Ammon's horn (tissue), 1 donor: ENCODE measurements at regions not wholly inside any gene's neighbourhood (a gene's known extent, or its start where the extent isn't known, plus 50 kb on each side); places are given as distances from the start of the nearest gene placed in this dataset.
"Not testable (repeated sequence)": the region's sequence is repeated elsewhere in the genome, so short reads cannot be mapped to it uniquely, and the experiment has no call there.

Experiments
- DNase-seq: peaks from one replicate; pipeline ENCODE4 v3.0.0-alpha.2; 2016; ENCODE audit warnings: low spot score

DNA sequence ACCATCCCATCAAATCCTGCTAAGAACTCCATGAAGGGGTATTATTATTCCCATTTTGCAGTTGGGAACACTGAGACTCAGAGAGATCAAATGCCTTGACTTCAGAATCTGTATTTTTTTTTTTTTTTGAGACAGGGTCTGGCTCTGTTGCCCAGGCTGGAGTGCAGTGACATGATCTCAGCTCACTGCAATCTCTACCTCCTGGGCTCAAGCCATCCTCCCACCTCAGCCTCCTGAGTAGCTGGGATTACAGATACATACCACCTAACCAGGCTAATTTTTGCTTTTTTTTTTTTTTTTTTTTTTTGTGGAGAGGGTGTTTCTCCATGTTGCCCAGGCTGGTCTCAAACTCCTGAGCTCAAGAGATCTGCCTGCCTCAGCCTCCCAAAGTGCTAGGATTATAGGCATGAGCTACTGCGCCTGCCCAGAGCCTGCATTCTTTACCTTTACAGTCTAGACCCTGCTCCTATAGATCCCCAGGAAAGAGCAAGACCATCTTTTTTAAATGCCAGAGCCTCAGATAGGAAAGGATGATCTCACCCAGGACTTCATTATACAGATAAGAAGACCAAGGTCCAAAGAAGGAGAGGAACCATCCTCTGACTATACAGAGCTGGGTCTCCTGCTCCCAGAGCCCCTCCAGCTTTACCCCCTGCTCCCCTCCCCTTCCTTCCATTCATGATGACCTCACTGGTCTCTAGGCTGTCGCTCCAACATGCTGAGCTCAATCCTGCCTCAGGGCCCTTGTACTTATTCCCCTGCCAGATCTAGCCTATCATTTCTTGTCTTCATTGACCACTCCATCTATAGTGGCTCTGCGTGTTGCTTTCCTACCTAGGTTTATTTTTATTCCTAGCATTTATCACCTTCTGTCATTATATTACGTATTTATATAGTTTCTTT lies 138.6 kb downstream of the CEBPB start:
- no peak for DNase-seq

DNA sequence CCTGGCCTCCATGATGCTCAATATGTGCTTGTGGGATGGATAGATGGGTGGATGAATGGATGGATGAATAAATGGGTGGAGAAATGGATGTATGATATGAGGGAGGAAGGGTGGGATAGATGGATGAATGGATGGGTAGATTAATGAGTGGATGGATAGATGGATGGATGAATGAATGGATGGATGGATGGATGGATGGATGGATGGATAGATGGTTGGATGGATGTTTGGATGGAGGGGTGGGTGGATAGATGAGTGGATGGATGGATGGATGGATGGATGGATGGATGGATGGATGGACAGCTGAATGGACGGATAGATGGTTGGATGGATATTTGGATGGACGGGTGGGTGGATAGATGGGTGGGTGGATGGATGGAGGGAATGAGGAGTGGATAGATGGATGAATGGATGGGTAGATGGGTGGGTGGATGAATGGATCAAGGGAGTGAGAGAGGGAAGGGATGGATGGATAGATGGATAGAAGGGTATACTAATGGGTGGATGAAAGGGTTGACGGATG lies 139.4 kb downstream of the CEBPB start:
- no peak for DNase-seq

DNA sequence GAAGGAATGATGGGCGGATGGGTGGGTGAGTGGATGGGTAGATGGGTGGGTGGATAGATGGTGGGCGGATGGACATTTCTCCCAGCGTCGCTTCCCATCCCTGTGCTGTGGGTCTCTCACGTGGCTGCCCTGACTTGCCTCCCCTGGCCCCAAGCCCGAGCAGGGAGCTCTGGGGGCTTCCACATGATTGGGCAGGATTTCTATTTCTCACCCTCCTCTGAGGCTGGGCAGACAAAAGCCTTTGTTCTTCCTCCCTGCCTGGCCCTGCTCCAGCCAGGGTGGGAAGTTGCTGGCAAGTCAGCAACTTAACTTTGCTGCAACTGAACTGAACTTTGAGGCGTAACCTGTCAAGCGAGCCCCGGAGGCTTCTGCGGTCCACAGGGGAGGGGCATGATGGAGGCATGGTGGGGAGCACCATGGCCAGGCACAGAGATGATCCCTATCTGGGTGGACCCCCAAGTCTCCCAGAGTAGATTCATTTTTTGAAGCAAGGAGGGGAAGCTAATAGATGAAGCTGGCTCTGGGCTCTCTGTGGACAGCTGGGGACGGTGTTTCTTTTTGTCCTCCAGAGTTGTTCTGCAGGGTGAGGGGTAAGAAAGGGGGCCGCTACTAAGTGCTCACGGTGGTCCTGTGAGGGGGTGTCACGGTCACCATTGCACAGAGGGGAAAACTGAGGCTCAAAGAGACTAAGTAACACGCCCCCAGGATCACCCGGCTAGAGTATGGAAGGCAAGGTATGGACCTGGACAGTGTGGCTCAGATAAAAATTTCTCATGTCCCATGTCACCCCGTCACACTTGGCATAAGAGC lies 140.1 kb downstream of the CEBPB start:
- DNase-seq: no peak

DNA sequence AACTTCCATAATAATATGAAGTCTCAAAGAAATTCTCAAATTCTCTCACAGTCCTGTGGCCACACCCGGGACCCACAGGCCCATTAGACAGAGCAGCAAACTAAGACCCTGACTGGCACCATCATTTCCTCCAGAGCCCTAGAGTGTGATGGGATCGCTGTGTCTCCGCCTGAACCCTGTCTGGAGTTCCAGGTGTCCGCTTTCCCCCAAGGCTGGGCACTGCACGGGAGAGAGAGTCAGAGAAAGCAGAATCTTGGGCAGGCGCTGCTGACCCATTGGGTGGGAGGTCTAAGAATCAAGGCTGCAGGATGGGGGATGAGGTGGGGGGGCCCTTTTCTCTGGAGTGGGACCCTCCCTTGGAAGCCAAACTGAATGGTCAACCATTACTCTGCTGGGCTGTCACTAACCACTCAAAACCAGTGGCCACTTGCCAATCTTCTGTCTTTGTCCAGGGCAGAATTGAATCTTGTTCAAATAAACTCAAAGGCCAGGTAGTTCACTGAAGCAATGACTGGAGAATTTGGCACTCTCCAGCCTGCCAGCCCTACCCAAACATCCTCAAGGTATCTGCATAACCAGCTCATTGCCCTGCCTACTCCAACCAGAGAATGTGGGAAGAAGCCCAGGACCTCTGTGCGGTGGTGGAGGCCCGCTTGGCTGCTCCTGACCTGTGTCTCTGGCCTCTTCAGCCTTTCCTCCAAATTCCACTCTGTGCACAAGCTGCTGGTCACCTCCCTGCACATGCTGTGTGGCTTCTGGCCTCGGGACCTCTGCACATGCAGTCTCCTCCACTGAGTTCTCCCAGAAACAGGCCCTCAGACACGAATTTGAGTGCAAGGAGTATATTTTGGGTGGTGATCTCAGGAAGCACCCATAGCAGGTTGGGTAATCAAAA lies 141.1 kb downstream of the CEBPB start:
- no peak for DNase-seq

DNA sequence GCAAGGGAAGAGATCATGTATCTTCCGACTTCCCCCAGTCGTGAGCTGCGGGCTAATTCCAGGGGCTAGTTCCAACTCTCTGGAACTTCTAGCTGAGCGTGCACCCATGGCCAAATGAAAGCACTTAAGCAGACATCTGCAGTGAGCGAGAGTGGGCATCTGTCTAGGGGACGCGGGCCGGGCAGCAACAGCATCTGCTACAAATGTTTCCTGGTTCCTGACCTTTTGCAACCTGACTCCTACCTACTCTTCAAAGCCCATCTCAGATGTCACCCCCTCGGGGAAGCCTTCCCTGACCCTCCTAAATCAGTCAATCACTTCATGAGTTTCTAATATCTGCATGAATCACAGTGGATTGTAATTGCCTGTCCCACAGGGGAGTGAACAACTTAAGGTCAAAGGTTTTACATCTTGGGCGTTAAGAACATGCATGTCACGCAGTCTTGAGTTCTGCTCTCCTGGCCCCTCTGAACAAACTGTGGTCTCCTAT lies 141.9 kb downstream of the CEBPB start:
- no peak for DNase-seq

DNA sequence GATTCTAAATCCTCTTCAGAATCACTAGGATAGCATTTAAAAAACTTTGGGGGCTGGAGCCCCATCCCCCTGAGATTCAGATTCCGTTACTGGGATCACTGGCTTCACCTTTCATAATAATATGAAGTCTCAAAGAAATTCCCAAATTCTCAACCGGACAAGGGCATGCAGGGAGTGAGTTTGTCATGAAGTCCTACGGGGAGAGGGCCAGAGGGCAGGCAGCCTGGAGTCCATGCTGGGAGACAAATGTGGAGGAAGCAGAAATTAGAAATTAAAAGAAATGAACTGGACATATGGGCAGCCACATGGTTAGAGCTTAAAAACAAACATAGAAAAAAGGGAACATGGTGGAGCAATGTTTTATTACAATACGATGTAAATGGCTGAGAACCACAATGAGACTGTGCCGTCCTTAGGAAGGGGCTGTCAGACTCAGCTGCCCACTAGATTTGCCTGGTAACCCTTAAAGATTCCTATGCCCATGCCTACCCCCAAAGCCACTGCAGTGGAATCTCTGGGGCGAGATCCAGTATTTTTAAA lies 142.6 kb downstream of the CEBPB start:
- DNase-seq: no peak

DNA sequence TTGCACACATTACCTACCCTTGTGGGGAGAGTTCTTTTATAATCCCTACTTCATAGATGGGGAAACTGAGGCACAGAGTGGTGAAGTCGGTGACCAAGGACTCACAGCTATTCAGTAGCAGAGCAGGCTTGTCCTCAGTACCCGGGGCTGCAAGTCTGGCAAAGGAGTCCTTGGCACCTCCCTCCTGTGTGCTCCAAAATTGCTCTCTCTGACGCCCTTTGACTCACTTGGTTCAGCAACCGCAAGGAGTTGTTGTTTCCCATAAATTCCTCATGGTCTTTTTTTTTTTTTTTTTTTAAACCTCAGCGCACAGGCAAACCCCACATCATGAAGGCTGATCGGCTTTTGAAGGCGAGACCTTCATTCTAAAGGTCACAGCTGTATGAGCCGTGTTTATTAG lies 143.2 kb downstream of the CEBPB start:
- DNase-seq: no peak

DNA sequence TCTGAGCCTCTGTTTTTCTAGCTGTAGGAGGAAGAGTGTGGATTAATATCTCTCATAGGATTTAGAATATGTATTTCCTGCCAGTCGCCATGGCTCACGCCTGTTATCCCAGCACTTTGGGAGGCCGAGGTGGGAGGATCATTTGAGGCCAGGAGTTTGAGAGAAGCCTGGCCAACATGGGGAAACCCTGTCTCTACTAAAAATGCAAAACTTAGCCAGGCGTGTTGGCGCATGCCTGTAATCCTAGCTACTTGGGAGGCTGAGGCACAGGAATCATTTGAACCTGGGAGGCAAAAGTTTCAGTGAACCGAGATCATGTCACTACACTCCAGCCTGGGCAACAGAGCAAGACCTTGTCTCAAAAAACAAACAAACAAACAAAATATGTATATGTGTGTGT lies 143.9 kb downstream of the CEBPB start:
- not testable (repeated sequence) for DNase-seq

DNA sequence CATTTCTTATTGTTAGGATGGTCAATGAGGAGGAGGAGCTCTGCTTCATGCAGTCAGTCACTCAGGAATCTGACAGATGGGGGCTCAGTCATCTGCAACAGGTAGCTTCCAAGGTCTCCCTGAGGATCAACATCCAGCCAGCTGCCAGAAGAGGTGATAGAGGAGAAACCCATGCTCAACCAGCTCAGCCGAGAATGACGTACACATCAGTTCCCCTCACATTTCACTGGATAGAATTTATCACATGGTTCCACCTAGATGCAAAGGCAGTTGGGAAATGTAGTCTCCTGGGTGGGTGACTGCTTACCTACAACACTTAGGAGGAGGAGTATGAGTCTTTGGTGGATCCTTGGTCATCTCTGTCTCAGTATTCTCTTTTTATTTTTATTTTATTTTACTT lies 144.5 kb downstream of the CEBPB start:
- no peak for DNase-seq

DNA sequence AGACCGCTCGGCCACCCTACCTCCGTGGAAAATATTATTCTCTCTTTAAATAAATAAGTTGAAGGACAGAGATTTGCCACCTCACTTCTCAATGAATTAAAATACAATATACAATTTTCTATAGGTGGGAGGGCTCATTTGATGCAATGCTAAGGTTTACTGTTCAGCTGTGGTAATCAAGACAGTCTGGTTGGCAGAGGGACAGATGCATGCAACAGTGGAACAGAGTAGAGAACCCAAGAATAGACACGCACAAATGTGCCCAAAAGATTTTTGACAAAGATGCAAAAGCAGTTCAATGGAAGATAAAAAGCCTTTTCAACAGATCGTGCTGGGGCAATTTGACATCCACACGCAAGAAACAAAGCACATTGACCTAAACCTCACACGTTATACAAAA lies 145.2 kb downstream of the CEBPB start:
- no peak for DNase-seq

DNA sequence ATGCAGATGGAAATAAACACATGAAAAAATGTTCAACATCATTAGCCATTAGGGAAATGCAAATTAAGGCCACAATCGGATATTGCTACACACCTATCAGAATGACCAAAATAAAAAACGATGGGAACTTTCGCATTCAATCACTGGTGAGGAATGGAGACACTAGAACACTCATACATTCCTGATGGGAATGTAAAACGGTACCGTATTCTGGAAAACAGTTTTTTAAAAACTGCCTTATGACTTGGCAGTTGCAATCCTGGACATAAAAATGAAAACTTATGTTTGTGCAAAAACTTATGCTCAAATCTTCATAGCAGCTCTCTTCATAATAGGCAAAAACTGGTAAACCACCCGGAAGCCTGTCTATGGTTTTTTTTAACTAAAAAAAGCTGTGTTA lies 146.0 kb downstream of the CEBPB start:
- no peak for DNase-seq

DNA sequence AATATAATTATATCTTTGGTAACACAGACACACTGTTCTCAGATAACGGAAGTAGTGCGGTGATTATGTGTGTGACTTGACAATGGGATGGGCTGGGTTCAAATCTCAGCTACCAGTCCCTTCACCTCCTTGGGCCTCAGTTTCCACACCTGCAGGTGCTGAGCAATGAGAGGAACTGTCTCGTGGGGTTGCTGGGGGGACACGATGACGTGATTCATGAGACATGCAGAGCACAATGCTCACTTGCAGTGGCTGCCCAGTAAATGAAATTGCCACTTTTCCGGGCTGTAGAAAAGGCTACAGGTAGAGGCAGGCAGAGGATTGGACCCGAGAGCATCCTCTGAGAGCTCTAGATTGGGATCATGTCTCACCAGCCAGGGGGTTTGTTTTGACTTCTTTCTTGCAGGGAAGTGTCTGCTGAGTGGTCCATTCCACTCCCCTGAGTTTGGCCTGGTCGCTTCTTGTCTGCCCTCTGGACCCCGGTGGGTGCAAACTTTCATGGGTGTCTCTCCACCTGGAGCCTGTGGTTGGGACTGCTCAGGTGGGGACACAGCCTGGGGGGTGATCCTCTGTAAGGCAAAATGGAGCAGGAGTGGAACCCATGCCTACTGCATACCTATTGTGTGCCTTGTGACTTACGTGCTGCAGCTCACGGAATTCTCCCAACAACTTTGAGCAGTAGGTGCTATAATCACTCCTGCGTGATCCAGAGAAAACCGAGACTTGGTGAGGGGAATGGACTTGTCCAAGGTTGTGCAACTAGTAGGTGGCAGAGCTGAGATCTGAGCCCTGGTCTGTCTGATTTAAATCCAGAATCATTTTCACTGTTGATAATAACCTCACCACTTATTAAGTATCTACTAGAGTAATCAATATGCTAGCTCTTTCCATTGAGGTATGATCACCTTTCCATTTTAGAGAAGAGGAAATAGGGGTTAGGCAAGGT lies 147.2 kb downstream of the CEBPB start:
- DNase-seq: no peak

DNA sequence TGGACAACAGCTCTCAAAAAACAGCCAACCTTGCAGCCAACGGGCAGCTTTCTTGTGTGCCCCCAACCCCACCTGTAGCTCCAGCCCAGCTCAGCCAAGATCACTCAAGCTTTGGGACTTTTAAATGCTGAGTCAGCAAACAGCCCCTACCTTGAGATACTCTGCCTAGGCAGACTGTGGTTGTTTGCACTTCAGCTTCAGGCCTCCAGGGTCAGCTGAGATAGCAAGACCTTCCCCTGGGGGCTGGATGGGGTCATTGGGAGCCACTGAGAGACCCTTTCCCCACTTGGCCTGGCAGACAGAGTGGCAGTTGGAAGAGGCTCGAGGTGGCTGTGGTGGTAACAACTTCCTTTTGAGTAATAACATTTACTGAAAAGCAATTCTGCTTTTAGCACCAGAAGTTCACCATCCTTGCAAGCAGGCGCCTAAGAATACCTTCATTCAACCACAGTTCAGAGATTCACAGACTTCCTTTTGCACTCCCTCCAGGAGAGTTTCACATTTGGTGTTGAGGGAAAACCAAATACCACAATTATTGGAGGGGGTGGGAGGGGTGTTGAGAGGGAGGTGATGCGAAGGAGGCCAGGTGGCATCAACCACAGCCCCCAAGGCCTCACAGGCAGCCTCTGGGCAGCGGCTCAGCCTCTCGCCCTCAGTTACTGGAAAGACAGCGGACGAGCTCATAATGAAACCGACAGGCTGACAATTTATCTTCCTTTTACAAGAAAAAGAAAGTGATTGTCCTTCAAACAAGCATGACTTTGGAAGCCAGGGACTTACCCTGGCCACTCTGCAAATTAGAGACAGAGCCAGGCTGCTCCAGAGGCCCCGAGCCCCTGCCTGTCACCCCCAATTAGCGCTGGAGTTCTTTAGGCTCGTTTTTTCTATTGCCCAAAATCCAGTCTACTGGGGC lies 148.1 kb downstream of the CEBPB start:
- peak; percentile 40 for DNase-seq

DNA sequence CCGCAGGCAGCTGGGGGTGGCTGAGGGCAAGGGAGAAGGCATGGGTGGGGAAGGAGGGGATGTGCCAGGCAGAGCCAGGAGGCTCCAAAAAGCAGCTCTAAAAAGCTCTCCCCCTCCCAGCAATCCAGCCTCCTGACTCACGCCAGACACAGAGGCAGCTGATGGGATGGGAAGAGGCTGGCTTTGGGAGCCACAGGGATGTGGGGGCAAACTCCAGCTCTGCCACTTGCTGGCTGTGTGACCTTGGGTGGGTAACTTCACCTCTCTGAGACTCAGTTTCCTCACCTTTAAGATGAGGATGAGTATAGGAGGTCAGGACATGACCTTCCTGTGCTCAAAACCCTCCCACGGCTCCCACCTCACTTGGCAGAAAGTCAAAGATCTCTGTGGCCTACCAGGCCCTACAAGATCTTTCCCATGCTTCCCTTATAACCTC lies 148.9 kb downstream of the CEBPB start:
- DNase-seq: no peak

DNA sequence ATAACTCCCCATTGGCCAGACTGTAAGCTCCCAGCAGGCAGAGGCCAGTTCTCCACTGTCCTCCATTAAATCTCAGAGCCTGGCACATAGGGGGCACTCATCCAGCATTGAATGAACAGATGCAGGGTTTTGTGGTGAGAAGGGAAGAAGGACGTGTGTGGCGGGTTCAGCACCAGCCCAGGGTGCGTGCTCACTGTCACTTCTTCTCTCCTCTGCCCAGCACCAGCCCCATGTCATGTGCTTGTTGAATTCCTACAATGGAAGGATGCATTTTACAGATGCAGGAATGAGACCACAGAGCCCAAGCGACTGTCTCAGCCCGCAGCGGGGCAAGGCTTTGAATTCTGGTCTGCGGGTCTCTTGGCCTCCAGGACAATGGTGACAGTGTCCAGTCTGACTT lies 149.9 kb downstream of the CEBPB start:
- DNase-seq: no peak

DNA sequence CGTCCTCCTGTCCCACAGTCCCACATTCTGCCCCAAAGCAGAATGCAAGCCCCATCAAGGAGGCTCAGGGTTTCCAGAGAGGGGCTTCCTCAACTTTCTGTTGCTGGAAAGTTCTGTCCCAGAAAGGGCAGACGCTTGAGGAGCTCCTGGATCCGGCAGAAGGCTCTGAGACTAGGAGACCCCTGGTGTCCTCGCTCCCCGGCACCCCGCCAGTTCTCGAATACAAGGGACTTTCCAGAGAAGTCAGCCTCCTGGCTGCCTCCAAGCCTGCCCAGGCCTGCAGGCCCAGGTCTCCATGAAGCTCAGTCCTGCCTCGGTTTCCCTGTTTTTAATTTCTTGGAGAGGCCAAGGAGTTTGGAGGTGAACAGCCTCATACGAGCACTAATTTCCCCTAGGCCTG lies 150.4 kb downstream of the CEBPB start:
- no peak for DNase-seq

DNA sequence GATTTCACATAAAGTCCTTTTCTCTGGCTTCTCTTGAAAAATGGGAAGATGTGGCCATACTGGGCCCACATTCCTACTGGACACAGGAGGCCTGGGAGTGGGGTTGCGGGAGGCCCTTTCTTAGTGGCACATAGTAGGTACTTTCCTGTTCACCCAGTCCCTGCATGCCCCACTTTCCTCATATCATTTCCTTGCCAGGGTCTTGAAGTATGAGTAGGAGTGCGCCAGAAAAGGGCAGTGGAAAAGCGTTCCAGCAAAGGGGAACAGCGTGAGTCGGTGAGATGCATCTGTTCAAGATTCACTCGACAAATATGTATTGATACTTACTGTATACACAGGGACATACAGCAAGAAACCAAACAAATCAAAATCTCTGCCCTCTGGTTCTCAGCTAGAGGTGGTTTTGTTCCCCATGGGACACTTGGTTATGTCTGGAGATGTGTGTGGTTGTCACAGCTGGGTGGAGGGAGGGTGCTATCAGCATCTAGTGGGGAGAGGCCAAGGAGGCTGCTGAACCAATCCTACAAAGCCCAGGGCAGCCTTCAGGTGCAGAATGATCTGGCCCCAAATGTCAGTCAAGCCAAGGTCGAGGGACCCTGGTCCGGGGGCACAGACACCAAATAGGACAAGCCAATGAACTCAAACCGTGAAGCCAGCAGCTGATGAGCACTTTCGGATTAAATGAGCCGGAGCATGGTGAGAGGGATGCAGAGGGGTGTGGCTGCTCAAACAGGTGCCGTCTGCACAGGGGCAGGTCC lies 151.4 kb downstream of the CEBPB start:
- DNase-seq: no peak

DNA sequence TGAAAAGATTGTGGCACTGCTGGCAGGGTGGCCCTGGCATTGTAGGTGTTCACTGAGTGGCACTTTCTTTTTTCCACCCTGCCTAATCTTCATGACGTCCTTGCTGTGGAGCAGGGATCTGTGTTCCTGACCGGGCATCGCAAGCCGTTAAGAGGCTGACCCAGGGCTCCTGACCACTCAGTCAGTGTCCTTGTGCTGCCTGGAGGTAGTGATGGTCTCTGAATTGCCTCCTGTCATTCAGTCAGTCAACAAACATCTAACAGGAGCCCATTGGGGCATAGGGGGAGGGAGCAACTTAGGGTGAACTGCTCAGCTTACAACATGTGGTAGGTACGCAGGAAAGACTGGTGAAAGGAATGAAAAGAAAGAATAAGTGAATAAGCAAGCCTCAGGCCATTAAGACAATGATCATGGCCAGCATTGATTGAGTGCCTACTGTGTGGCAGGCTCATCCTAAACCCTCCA lies 152.0 kb downstream of the CEBPB start:
- DNase-seq: no peak
